Endothelial cell of umbilical vein (primary cell): ENCODE measurements at regions not wholly inside any gene's neighbourhood (a gene's known extent, or its start where the extent isn't known, plus 50 kb on each side); places are given as distances from the start of the nearest gene placed in this dataset.
"Not testable (repeated sequence)": the region's sequence is repeated elsewhere in the genome, so short reads cannot be mapped to it uniquely, and the experiment has no call there.

Experiments used
- BruUV-seq: library from RNA; stranded (reverse); fragments of 400-500 nt; replicated peaks from 2 replicates; lab custom pipeline; 2021; lab: Mats Ljungman, UMichigan
- CTCF ChIA-PET: fragments of 300-600, 350-600 bp; sonication (Branson Sonifier 250); formaldehyde crosslinking; loops from one replicate; lab custom pipeline; 2021; ENCODE audit warnings: antibody characterized with exemption, inconsistent platforms; lab: Charles Lee
- POLR2A ChIA-PET: fragments of 300-600, 350-600 bp; sonication (Branson Sonifier 250); formaldehyde crosslinking; loops from one replicate; lab custom pipeline; 2021; ENCODE audit warnings: antibody characterized with exemption, inconsistent platforms; lab: Charles Lee
- DNase-seq: peaks from one replicate; pipeline ENCODE4 v3.0.0-alpha.2; 2011; ENCODE audit warnings: low read depth, low spot score
- FAIRE-seq: peaks from 2 replicates; lab custom pipeline; 2011; peaks lifted over from hg19 to GRCh38; lab: Jason Lieb, UNC
- H2AFZ ChIP-seq: 2 replicates; pipeline ENCODE4 v1.6.0; 2012; ENCODE audit warnings: low read depth, low read length, control low read depth, inconsistent platforms
- H3K27ac ChIP-seq: 2 replicates; pipeline ENCODE4 v1.5.1; 2011; ENCODE audit warnings: low read depth, mild to moderate bottlenecking, control low read depth, low read length, moderate library complexity; ENCODE audit not compliant: insufficient read depth
- H3K27me3 ChIP-seq, 2 experiments: 2 replicates each; pipeline versions ENCODE4 v1.6.0 to v1.6.1; 2011; ENCODE audit warnings: low read length in 2 of 2, mixed read lengths in 1 of 2; ENCODE audit not compliant: control insufficient read depth in 2 of 2, insufficient read depth in 2 of 2
- H3K36me3 ChIP-seq, 2 experiments: 2 replicates in 1 of 2; 3 replicates in 1 of 2; pipeline ENCODE4 v1.5.1; 2011; ENCODE audit warnings: low read length in 2 of 2, mild to moderate bottlenecking in 1 of 2, moderate library complexity in 1 of 2; ENCODE audit not compliant: control insufficient read depth in 2 of 2, insufficient read depth in 2 of 2; ENCODE audit errors: extremely low read depth in 1 of 2
- H3K4me1 ChIP-seq: 3 replicates; pipeline ENCODE4 v1.5.1; 2011; ENCODE audit warnings: mild to moderate bottlenecking, low read length; ENCODE audit not compliant: control insufficient read depth, insufficient read depth; ENCODE audit errors: extremely low read depth
- H3K4me2 ChIP-seq: 2 replicates; pipeline ENCODE4 v1.6.1; 2011; ENCODE audit warnings: low read length, control low read depth, mixed read lengths; ENCODE audit not compliant: insufficient read depth
- H3K4me3 ChIP-seq, 3 experiments: fragments of 200-600 bp in 1 of 3; sonication (generic), shearing (Covaris generic) in 1 of 3; replicated peaks in 1 of 3; 2 replicates each; pipeline ENCODE4 v1.5.1; 2011 to 2016; ENCODE audit warnings: control low read depth in 3 of 3, low read length in 3 of 3, mild to moderate bottlenecking in 2 of 3, inconsistent platforms in 1 of 3, low read depth in 1 of 3, moderate library complexity in 1 of 3; ENCODE audit not compliant: insufficient read depth in 1 of 3
- H3K79me2 ChIP-seq: 2 replicates; pipeline ENCODE4 v1.6.0; 2012; ENCODE audit warnings: low read length, inconsistent platforms; ENCODE audit not compliant: control insufficient read depth, insufficient read depth
- H3K9ac ChIP-seq: replicated peaks from 2 replicates; pipeline ENCODE3; 2011; ENCODE audit warnings: low read length, control low read depth; ENCODE audit not compliant: insufficient read depth; ENCODE audit errors: extremely low read depth
- H3K9me1 ChIP-seq: replicated peaks from 3 replicates; pipeline ENCODE4 v1.6.0; 2011; ENCODE audit warnings: mild to moderate bottlenecking, low read length; ENCODE audit not compliant: control insufficient read depth, insufficient read depth; ENCODE audit errors: extremely low read depth
- H3K9me3 ChIP-seq: replicated peaks from 2 replicates; pipeline ENCODE4 v1.5.1; 2012; ENCODE audit warnings: low read length, inconsistent platforms; ENCODE audit not compliant: control insufficient read depth, insufficient read depth
- H4K20me1 ChIP-seq: replicated peaks from 2 replicates; pipeline ENCODE3; 2011; ENCODE audit warnings: mild to moderate bottlenecking, low read length; ENCODE audit not compliant: control insufficient read depth, insufficient read depth; ENCODE audit errors: extremely low read depth
- CTCF ChIP-seq, 2 donors: IDR thresholded peaks; 1 replicate in 1 of 2; 2 replicates in 1 of 2; pipeline ENCODE4 v1.5.1; 2011; ENCODE audit warnings: low read length in 2 of 2, mild to moderate bottlenecking in 2 of 2, moderate library complexity in 2 of 2, control low read depth in 1 of 2, inconsistent platforms in 1 of 2, low read depth in 1 of 2; ENCODE audit not compliant: insufficient read depth in 1 of 2; ENCODE audit errors: extremely low read depth in 1 of 2
- EZH2 ChIP-seq: IDR thresholded peaks from 2 replicates; pipeline ENCODE4 v1.6.1; 2012; ENCODE audit warnings: borderline replicate concordance, low read depth, mild to moderate bottlenecking, moderate library complexity, low read length, inconsistent platforms; ENCODE audit not compliant: severe bottlenecking
- FOS ChIP-seq: IDR thresholded peaks from 2 replicates; pipeline ENCODE4 v1.6.1; 2011; ENCODE audit warnings: mild to moderate bottlenecking, low read length, moderate library complexity, borderline replicate concordance; ENCODE audit not compliant: insufficient read depth
- GATA2 ChIP-seq: IDR thresholded peaks from 2 replicates; pipeline ENCODE4 v1.7.0; 2011; ENCODE audit warnings: low read depth, mild to moderate bottlenecking, moderate library complexity, mixed read lengths, low read length; ENCODE audit not compliant: insufficient read length, insufficient read depth
- JUN ChIP-seq: IDR thresholded peaks from 2 replicates; pipeline ENCODE4 v1.6.1; 2011; ENCODE audit warnings: borderline replicate concordance, low read depth; ENCODE audit not compliant: insufficient read length, insufficient read depth
- MAX ChIP-seq: IDR thresholded peaks from 2 replicates; pipeline ENCODE4 v1.6.1; 2011; ENCODE audit not compliant: insufficient read depth, insufficient read length
- MYC ChIP-seq: IDR thresholded peaks from one replicate; pipeline ENCODE4 v1.6.1; 2011; ENCODE audit warnings: mild to moderate bottlenecking, low read depth, low read length
- POLR2A ChIP-seq: IDR thresholded peaks from 2 replicates; pipeline ENCODE4 v1.6.1; 2012; ENCODE audit warnings: low read depth, mild to moderate bottlenecking, control low read depth, low read length
- POLR2AphosphoS5 ChIP-seq: IDR thresholded peaks from 2 replicates; pipeline ENCODE4 v1.6.1; 2012; ENCODE audit warnings: low read depth, mild to moderate bottlenecking, control low read depth, low read length, moderate library complexity; ENCODE audit not compliant: insufficient read depth
- dilution Hi-C: fragments of 300-500 bp; cut with MboI; formaldehyde crosslinking; loops from one replicate; pipeline ENCODE4 v1.15.0; 2019; ENCODE audit warnings: low sequenced_read_pairs; ENCODE audit not compliant: extremely low pct_ligation_motif_present
- intact Hi-C: fragments of 100-400 bp; cut with micrococcal nuclease; formaldehyde crosslinking; loops from one replicate; pipeline ENCODE4 v1.10.0; 2022

GRCh38 chr14:27845902-27846301 is 920.7 kb upstream of the FOXG1 start:
- CTCF ChIA-PET: no interaction called here
- POLR2A ChIA-PET: no interaction called here
- FAIRE-seq: no peak

GRCh38 chr14:27847480-27847879 is 919.1 kb upstream of the FOXG1 start:
- H3K9me1 ChIP-seq, BruUV-seq, H3K36me3 ChIP-seq, H3K4me2 ChIP-seq, CTCF ChIA-PET, H3K4me1 ChIP-seq, intact Hi-C loops, DNase-seq, H3K4me3 ChIP-seq, H3K27me3 ChIP-seq, FAIRE-seq, H2AFZ ChIP-seq, H3K79me2 ChIP-seq, dilution Hi-C loops, H3K9me3 ChIP-seq, H3K27ac ChIP-seq, H3K9ac ChIP-seq, H4K20me1 ChIP-seq, POLR2A ChIA-PET: not testable (repeated sequence)

More at GRCh38 chr14:27845902-27846301, 920.7 kb upstream of the FOXG1 start:
- H3K9me1 ChIP-seq: no peaks in the 10 kb centered on the region
- no TSS peak for BruUV-seq
- H3K36me3 ChIP-seq: no peaks in the 10 kb centered on the region
- H4K20me1 ChIP-seq: no peaks in the 10 kb centered on the region
- H3K9ac ChIP-seq: no peak overlapping the region
- DNase-seq: no peak
- no peak overlapping the region for H3K27ac ChIP-seq
- H3K4me3 ChIP-seq: no peak overlapping the region
- no peak overlapping the region for H3K4me2 ChIP-seq
- no peak for TF ChIP-seq FOS
- no peak for TF ChIP-seq POLR2AphosphoS5
- TF ChIP-seq POLR2A: no peak
- no peak for TF ChIP-seq JUN
- no peak for TF ChIP-seq MAX
- TF ChIP-seq GATA2: no peak
- TF ChIP-seq EZH2: no peak
- TF ChIP-seq MYC: no peak
- TF ChIP-seq CTCF (IDR thresholded peaks at IDR 0.05; ENCODE audit: extremely low read depth in 1 of 2, insufficient read depth in 1 of 2, low read depth in 1 of 2, low read length in 2 of 2): no peak
- intact Hi-C loops: no loop called here
- no peak overlapping the region for H2AFZ ChIP-seq
- no peaks in the 10 kb centered on the region for H3K4me1 ChIP-seq
- no peaks in the 10 kb centered on the region for H3K27me3 ChIP-seq
- dilution Hi-C loops: no loop called here
- no peaks in the 10 kb centered on the region for H3K79me2 ChIP-seq
- no peaks in the 10 kb centered on the region for H3K9me3 ChIP-seq

GRCh38 chr14:27849193-27849592 is 917.4 kb upstream of the FOXG1 start:
- H3K9ac ChIP-seq, CTCF ChIA-PET, H4K20me1 ChIP-seq, BruUV-seq, DNase-seq, FAIRE-seq, H3K9me1 ChIP-seq, POLR2A ChIA-PET, H3K36me3 ChIP-seq, H3K79me2 ChIP-seq, dilution Hi-C loops, H3K4me2 ChIP-seq, H3K9me3 ChIP-seq, H3K27me3 ChIP-seq, H3K4me1 ChIP-seq, H3K27ac ChIP-seq, H3K4me3 ChIP-seq, intact Hi-C loops, H2AFZ ChIP-seq: not testable (repeated sequence)
